ENCODE measurements at regions not wholly inside any gene's neighbourhood (a gene's known extent, or its start where the extent isn't known, plus 50 kb on each side); places are given as distances from the start of the nearest gene placed in this dataset.

GRCh38 chr14:22151121-22151520, 437.9 kb downstream of the DAD1 start:
- no peak for DNase-seq
- Histone ChIP-seq H3K9me3 (ENCODE audit: severe bottlenecking) (peaks cover 3% of the 10 kb centered on the region), H3K4me3 (ENCODE audit: low read depth, low read length) (no peak overlapping the region), H3K36me3 (no peaks in the 10 kb centered on the region), H3K27me3 (ENCODE audit: insufficient read depth, low read depth, severe bottlenecking) (peaks cover 41% of the 10 kb centered on the region), H3K27ac (no peak overlapping the region)
- no peak for TF ChIP-seq CTCF (IDR thresholded peaks at IDR 0.05; ENCODE audit: low read depth, low read length)

GRCh38 chr14:22149058-22149457, 440.0 kb downstream of the DAD1 start:
- no peak overlapping the region for H3K4me3 ChIP-seq (ENCODE audit: low read depth, low read length)
- no peak for TF ChIP-seq CTCF (IDR thresholded peaks at IDR 0.05; ENCODE audit: low read depth, low read length)
- peaks cover 3% of the 10 kb centered on the region for H3K9me3 ChIP-seq (ENCODE audit: severe bottlenecking)
- no peak for DNase-seq
- no peak overlapping the region for H3K27ac ChIP-seq
- H3K36me3 ChIP-seq = no peaks in the 10 kb centered on the region
- peaks cover 28% of the 10 kb centered on the region for H3K27me3 ChIP-seq (ENCODE audit: insufficient read depth, low read depth, severe bottlenecking)

GRCh38 chr14:22147716-22148115, 441.3 kb downstream of the DAD1 start:
- Histone ChIP-seq H3K9me3 (ENCODE audit: severe bottlenecking) (peaks cover 3% of the 10 kb centered on the region), H3K27me3 (ENCODE audit: insufficient read depth, low read depth, severe bottlenecking) (peaks cover 34% of the 10 kb centered on the region), H3K36me3 (no peaks in the 10 kb centered on the region), H3K27ac (no peak overlapping the region), H3K4me3 (ENCODE audit: low read depth, low read length) (no peak overlapping the region)
- TF ChIP-seq CTCF (IDR thresholded peaks at IDR 0.05; ENCODE audit: low read depth, low read length) = no peak
- DNase-seq = no peak

- Histone ChIP-seq H3K4me3 (ENCODE audit: low read depth, low read length) (no peak overlapping the region), H3K27me3 (ENCODE audit: insufficient read depth, low read depth, severe bottlenecking) (peaks cover 59% of the 10 kb centered on the region), H3K9me3 (ENCODE audit: severe bottlenecking) (no peaks in the 10 kb centered on the region), H3K27ac (no peak overlapping the region), H3K36me3 (no peaks in the 10 kb centered on the region)
- no peak for TF ChIP-seq CTCF (IDR thresholded peaks at IDR 0.05; ENCODE audit: low read depth, low read length)
- DNase-seq = no peak
These were observed 445.7 kb downstream of the DAD1 start for GRCh38 chr14:22143363-22143762.

- no peak for TF ChIP-seq CTCF (IDR thresholded peaks at IDR 0.05; ENCODE audit: low read depth, low read length)
- Histone ChIP-seq H3K27me3 (ENCODE audit: insufficient read depth, low read depth, severe bottlenecking) (peaks cover 65% of the 10 kb centered on the region), H3K27ac (no peak overlapping the region), H3K36me3 (no peaks in the 10 kb centered on the region), H3K9me3 (ENCODE audit: severe bottlenecking) (no peaks in the 10 kb centered on the region), H3K4me3 (ENCODE audit: low read depth, low read length) (no peak overlapping the region)
- no peak for DNase-seq
These were observed 448.4 kb downstream of the DAD1 start for GRCh38 chr14:22140633-22141032.

DNA sequence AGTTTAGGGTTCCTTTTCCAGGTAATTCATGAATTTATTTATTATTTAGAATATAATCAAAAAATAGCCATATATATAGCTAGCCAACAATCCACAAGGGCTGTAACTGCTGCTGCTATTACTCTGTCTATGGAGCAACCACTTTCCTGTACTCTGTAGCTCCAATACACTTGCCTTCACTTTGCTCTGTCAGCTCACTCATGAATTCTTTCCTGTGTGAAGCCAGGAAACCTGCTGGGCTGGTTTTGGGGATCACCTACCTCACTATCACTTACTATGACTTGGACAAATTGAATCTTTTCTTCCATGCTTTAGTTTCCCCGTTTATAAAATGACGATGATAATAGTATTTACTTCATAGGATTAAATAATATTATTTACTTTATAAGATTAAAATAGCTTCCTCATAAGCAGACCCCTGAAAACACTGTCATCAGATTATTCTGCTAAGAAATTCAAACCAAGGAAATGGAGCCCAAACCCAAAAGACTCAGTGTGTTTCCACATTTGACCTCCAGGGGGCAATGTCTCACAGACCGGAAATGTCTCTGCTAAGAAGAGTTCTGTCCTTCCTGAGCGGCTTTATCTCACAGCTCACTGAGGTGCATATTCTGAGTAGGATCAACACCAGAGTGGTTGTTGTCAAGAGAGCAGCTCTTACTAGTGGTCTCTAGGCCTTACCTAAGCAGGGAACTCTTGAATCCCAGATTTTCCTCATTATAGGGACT, 457.1 kb downstream of the DAD1 start:
- Histone ChIP-seq H3K4me3 (ENCODE audit: low read depth, low read length) (no peak overlapping the region), H3K9me3 (ENCODE audit: severe bottlenecking) (no peaks in the 10 kb centered on the region), H3K27ac (no peak overlapping the region), H3K27me3 (ENCODE audit: insufficient read depth, low read depth, severe bottlenecking) (peaks cover 21% of the 10 kb centered on the region), H3K36me3 (no peaks in the 10 kb centered on the region)
- DNase-seq = peak; percentile 9
- TF ChIP-seq CTCF (IDR thresholded peaks at IDR 0.05; ENCODE audit: low read depth, low read length) = peak; percentile 55
